ENCODE measurements at regions not wholly inside any gene's neighbourhood (a gene's known extent, or its start where the extent isn't known, plus 50 kb on each side); places are given as distances from the start of the nearest gene placed in this dataset.

GRCh38 chr22:46070215-46070802 is 80.0 kb upstream of the PPARA start:
- Histone ChIP-seq H3K4me3 (ENCODE audit: control insufficient read depth in 1 of 7, extremely low read depth in 1 of 7, insufficient read depth in 4 of 7, low read depth in 2 of 7, low read length in 6 of 7) (peak overlapping the region; percentile 64 to 91 (median 77)), H3K27me3 (replicated peaks in 2 of 5; ENCODE audit: control insufficient read depth in 4 of 5, insufficient read depth in 5 of 5, low read length in 4 of 5) (peaks cover 0 to 39% (median 0%) of the 10 kb centered on the region in 5 experiments), H3K36me3 (ENCODE audit: control insufficient read depth in 4 of 4, insufficient read depth in 4 of 4, low read length in 3 of 4) (peaks cover 0 to 2% (median 0%) of the 10 kb centered on the region in 4 experiments), H3K9me3 (ENCODE audit: control extremely low read depth in 1 of 5, control insufficient read depth in 4 of 5, insufficient read depth in 2 of 5, low read depth in 1 of 5, low read length in 4 of 5) (no peaks in the 10 kb centered on the region), H3K4me1 (ENCODE audit: control extremely low read depth in 1 of 4, control insufficient read depth in 4 of 4, insufficient read depth in 4 of 4, low read length in 3 of 4) (peaks cover 3 to 76% (median 36%) of the 10 kb centered on the region in 4 experiments), H3K27ac (ENCODE audit: insufficient read depth in 1 of 2, low read depth in 1 of 2, low read length in 2 of 2, poor library complexity in 1 of 2, severe bottlenecking in 2 of 2) (peak overlapping the region; percentile 97 to 98)
- peak; percentile 31 to 64 (median 49) for DNase-seq
- 0% methylated on average over 41 of the region's 57 CpGs for WGBS (ENCODE audit: insufficient coverage)
- ChIA-PET POLR2A (interaction anchor here (1.0 to 2.5 kb wide), 11 partner anchors 13 to 75 kb away, joined by 3 to 16 read pairs (median 4); no protein-coding TSS in a partner anchor), CTCF (interaction anchor here (1.0 to 2.6 kb wide), 9 partner anchors 9 to 64 kb away, joined by 3 to 10 read pairs (median 6); no protein-coding TSS in a partner anchor)

DNA sequence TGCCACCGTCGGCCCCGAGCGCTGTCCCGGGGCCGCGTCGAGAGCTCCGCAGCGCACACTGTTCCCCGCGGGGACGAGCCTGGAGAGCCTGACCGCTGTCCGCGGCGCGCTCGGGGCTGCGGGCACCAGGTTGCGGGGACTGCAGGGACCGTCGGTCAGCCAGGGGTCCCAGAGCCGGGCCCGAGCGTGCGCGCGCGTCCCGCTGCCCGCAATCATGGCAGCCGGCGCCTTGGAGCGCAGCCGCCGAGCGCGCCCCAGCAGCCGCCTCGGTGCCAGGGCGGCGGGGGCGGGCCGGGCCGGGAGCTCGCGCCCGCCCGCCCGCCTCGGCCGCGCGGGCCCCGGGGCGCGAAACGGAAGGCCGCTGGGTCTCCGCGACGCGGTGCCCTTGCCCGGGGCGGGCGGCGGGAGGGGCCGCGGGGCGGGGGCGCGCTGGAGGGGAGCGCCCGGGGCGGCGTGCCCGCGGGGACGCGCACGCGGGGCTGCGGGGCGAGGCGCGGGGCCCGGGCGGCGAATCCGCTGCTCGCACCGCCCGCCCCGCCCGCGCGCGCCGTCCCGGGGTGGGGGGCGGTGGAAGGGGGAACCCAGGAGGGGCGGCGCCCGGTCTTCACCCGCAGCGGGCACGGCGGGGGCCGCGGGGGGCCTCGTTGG is 79.4 kb upstream of the PPARA start:
- Histone ChIP-seq H3K27ac (ENCODE audit: insufficient read depth in 1 of 2, low read depth in 1 of 2, low read length in 2 of 2, poor library complexity in 1 of 2, severe bottlenecking in 2 of 2) (peak overlapping the region; percentile 97 to 98), H3K9me3 (ENCODE audit: control extremely low read depth in 1 of 5, control insufficient read depth in 4 of 5, insufficient read depth in 2 of 5, low read depth in 1 of 5, low read length in 4 of 5) (no peaks in the 10 kb centered on the region), H3K4me3 (ENCODE audit: control insufficient read depth in 1 of 7, extremely low read depth in 1 of 7, insufficient read depth in 4 of 7, low read depth in 2 of 7, low read length in 6 of 7) (peak overlapping the region; percentile 64 to 91 (median 81)), H3K27me3 (replicated peaks in 2 of 5; ENCODE audit: control insufficient read depth in 4 of 5, insufficient read depth in 5 of 5, low read length in 4 of 5) (peaks cover 0 to 36% (median 0%) of the 10 kb centered on the region in 5 experiments), H3K36me3 (ENCODE audit: control insufficient read depth in 4 of 4, insufficient read depth in 4 of 4, low read length in 3 of 4) (peaks cover 0 to 6% (median 0%) of the 10 kb centered on the region in 4 experiments), H3K4me1 (ENCODE audit: control extremely low read depth in 1 of 4, control insufficient read depth in 4 of 4, insufficient read depth in 4 of 4, low read length in 3 of 4) (peaks cover 3 to 76% (median 37%) of the 10 kb centered on the region in 4 experiments)
- ChIA-PET POLR2A (interaction anchor here (0.8 to 2.5 kb wide), 9 partner anchors 14 to 59 kb away, joined by 3 to 16 read pairs (median 5); no protein-coding TSS in a partner anchor), CTCF (interaction anchor here (1.0 to 2.6 kb wide), 7 partner anchors 8 to 65 kb away, joined by 3 to 10 read pairs (median 6); no protein-coding TSS in a partner anchor)
- peak; percentile 50 to 77 (median 64) for DNase-seq
- WGBS (ENCODE audit: insufficient coverage), result under 1% methylated on average over 101 of the region's 112 CpGs

DNA sequence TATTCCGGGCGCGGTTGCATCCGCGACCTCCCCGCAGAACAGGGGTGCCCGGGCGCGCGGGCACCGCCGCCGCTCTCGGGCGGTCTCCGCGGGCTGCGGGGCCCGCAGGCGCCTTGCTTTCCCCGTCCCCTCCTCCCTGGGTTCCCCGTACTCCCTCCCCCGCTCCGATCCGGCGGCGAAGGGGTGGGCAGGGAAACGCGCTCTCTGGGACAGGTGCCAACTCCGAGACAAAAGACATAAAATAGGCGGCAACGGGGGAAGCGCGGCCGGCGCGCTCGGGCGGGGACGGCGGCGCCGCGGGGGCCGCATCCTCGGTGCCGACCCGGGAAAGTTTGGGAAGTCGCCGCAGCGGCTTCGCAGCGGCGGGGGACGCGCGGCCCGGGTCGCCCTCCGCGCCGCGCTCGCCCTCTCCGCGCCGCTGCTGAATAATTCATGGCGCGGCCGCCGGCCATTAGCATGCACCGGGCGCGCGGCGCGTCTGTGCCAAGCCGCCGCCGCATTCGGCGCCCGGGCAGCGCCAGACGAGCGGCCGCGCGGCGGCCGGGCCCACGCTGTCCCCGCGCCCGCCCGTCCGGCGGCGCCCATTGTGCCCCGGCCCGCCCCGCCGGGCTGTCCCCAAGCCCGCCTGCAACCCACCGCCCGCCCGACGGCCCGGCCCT is 78.7 kb upstream of the PPARA start:
- WGBS (ENCODE audit: insufficient coverage), result 0% methylated on average over 92 of the region's 109 CpGs
- POLR2A ChIA-PET, result interaction anchor here (0.8 to 2.5 kb wide), 5 partner anchors 18 to 65 kb away, joined by 3 to 16 read pairs (median 5); no protein-coding TSS in a partner anchor

DNA sequence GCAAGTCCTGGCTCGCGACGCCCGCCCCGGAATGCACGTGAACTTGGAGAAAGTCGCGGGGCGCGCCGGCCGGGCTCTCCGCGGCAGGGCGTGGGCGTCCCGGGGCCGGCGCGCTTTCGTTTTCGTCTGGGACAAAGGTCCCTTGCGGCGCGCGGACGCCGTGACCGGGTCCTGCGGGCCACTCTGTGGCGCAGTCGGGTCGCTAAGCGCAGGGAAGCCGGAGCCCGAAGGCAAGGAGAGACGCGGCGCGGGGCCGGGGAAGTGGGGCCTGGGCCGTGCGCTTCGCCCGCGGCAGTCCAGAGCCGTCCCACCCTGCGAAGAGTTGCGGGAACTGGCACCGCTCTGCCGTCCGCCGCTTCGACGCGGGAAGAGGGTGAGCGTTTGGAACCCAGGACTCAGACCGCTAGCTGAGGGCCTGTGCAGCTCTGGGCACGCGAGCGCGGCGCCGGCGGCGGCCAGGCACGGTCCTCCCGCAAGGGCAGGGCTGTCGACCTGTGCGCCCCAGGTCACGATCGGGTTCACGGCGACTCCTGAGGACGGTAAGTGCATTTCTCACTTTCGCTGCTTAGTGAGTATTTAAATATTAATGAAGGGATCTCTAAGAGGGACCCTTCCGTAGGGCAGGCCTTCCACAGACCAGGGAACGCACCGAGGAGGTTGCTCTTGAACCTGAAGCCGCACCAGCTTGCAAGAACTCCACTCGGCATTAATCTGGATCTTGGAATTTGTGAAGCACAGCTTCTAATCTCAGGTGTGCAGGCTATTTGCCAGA is 78.0 kb upstream of the PPARA start:
- peak; percentile 59 to 84 (median 75) for DNase-seq
- Histone ChIP-seq H3K27ac (ENCODE audit: insufficient read depth in 1 of 2, low read depth in 1 of 2, low read length in 2 of 2, poor library complexity in 1 of 2, severe bottlenecking in 2 of 2) (peak overlapping the region; percentile 40 to 78), H3K4me3 (ENCODE audit: control insufficient read depth in 1 of 7, extremely low read depth in 1 of 7, insufficient read depth in 4 of 7, low read depth in 2 of 7, low read length in 6 of 7) (peak overlapping the region; percentile 64 to 91 (median 77)), H3K27me3 (replicated peaks in 2 of 5; ENCODE audit: control insufficient read depth in 4 of 5, insufficient read depth in 5 of 5, low read length in 4 of 5) (peaks cover 0 to 35% (median 0%) of the 10 kb centered on the region in 5 experiments), H3K4me1 (ENCODE audit: control extremely low read depth in 1 of 4, control insufficient read depth in 4 of 4, insufficient read depth in 4 of 4, low read length in 3 of 4) (peaks cover 3 to 64% (median 33%) of the 10 kb centered on the region in 4 experiments), H3K36me3 (ENCODE audit: control insufficient read depth in 4 of 4, insufficient read depth in 4 of 4, low read length in 3 of 4) (peaks cover 0 to 15% (median 0%) of the 10 kb centered on the region in 4 experiments), H3K9me3 (ENCODE audit: control extremely low read depth in 1 of 5, control insufficient read depth in 4 of 5, insufficient read depth in 2 of 5, low read depth in 1 of 5, low read length in 4 of 5) (no peaks in the 10 kb centered on the region)
- ChIA-PET CTCF (interaction anchor here (0.6 to 4.5 kb wide), 9 partner anchors 21 to 77 kb away, joined by 3 to 27 read pairs (median 4); no protein-coding TSS in a partner anchor), POLR2A (interaction anchor here (1.1 to 1.5 kb wide), 4 partner anchors 19 to 66 kb away, joined by 3 to 5 read pairs (median 4); no protein-coding TSS in a partner anchor)
- WGBS (ENCODE audit: insufficient coverage), result 0% methylated on average over 63 of the region's 81 CpGs

More for the DNA sequence above, 78.7 kb upstream of the PPARA start:
- CTCF ChIA-PET, result interaction anchor here (1.3 to 4.5 kb wide), 6 partner anchors 45 to 76 kb away, joined by 3 to 27 read pairs (median 10); no protein-coding TSS in a partner anchor
- peaks cover 3 to 71% (median 36%) of the 10 kb centered on the region in 4 experiments for H3K4me1 ChIP-seq (ENCODE audit: control extremely low read depth in 1 of 4, control insufficient read depth in 4 of 4, insufficient read depth in 4 of 4, low read length in 3 of 4)
- H3K27ac ChIP-seq (ENCODE audit: insufficient read depth in 1 of 2, low read depth in 1 of 2, low read length in 2 of 2, poor library complexity in 1 of 2, severe bottlenecking in 2 of 2), result peak overlapping the region; percentile 46 to 78
- H3K4me3 ChIP-seq (ENCODE audit: control insufficient read depth in 1 of 7, extremely low read depth in 1 of 7, insufficient read depth in 4 of 7, low read depth in 2 of 7, low read length in 6 of 7), result peak overlapping the region; percentile 64 to 91 (median 77)
- H3K27me3 ChIP-seq (replicated peaks in 2 of 5; ENCODE audit: control insufficient read depth in 4 of 5, insufficient read depth in 5 of 5, low read length in 4 of 5), result peaks cover 0 to 36% (median 0%) of the 10 kb centered on the region in 5 experiments
- DNase-seq, result peak; percentile 78 to 92 (median 91)
- H3K9me3 ChIP-seq (ENCODE audit: control extremely low read depth in 1 of 5, control insufficient read depth in 4 of 5, insufficient read depth in 2 of 5, low read depth in 1 of 5, low read length in 4 of 5), result no peaks in the 10 kb centered on the region
- peaks cover 0 to 13% (median 0%) of the 10 kb centered on the region in 4 experiments for H3K36me3 ChIP-seq (ENCODE audit: control insufficient read depth in 4 of 4, insufficient read depth in 4 of 4, low read length in 3 of 4)

DNA sequence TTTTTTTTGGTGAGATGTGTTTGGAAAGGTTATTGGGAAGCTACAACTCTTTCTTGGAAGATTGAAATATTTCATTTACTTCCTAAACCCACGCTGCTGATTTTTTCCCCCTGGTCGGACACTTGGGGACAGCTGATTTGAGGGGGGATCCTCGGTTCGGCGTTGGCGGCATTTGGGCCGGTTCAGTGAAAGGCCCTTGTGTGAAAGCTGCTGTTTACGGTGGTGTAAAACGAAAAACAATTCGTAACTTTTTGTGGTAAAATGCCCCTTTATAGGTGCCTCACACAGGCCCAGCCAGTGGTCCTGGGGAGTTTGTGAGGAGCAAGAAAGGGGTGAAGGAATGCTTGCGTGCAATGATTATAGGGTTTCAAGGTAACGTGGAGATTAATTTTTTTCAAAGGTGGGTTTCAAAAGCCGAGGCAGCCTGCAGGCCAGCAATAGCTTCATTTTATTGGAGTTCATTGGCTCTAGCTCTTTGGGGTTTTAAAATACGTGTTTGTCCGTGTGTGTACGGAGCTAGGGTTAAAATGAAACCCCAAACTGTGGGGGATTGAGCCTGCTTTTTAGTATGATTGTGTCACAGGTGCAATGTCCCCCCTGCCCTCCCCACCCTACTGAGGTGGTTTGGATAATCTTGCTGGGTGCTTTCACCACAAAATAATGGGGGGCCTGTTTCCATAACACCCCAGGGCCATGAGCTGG is 77.2 kb upstream of the PPARA start:
- Histone ChIP-seq H3K4me1 (ENCODE audit: control extremely low read depth in 1 of 4, control insufficient read depth in 4 of 4, insufficient read depth in 4 of 4, low read length in 3 of 4) (peaks cover 3 to 55% (median 29%) of the 10 kb centered on the region in 4 experiments), H3K4me3 (ENCODE audit: control insufficient read depth in 1 of 7, extremely low read depth in 1 of 7, insufficient read depth in 4 of 7, low read depth in 2 of 7, low read length in 6 of 7) (peak overlapping the region in 5 of 7 experiments; percentile 64 to 91 (median 82)), H3K27ac (ENCODE audit: insufficient read depth in 1 of 2, low read depth in 1 of 2, low read length in 2 of 2, poor library complexity in 1 of 2, severe bottlenecking in 2 of 2) (peak overlapping the region in 1 of 2 experiments; percentile 78), H3K9me3 (ENCODE audit: control extremely low read depth in 1 of 5, control insufficient read depth in 4 of 5, insufficient read depth in 2 of 5, low read depth in 1 of 5, low read length in 4 of 5) (no peaks in the 10 kb centered on the region), H3K36me3 (ENCODE audit: control insufficient read depth in 4 of 4, insufficient read depth in 4 of 4, low read length in 3 of 4) (peaks cover 0 to 15% (median 0%) of the 10 kb centered on the region in 4 experiments), H3K27me3 (replicated peaks in 2 of 5; ENCODE audit: control insufficient read depth in 4 of 5, insufficient read depth in 5 of 5, low read length in 4 of 5) (peaks cover 0 to 29% (median 0%) of the 10 kb centered on the region in 5 experiments)
- ChIA-PET POLR2A (interaction anchor here (0.6 to 1.5 kb wide), 5 partner anchors 20 to 599 kb away, joined by 3 to 5 read pairs (median 4); no protein-coding TSS in a partner anchor), CTCF (interaction anchor here (0.6 to 4.5 kb wide), 15 partner anchors 18 to 78 kb away, joined by 3 to 27 read pairs (median 4); no protein-coding TSS in a partner anchor)
- 76% methylated on average over 13 of the region's 16 CpGs for WGBS (ENCODE audit: insufficient coverage)
- no peak for DNase-seq

All from common myeloid progenitor, CD34-positive (primary cell).